Mesendoderm (in vitro differentiated cells): ENCODE measurements at regions not wholly inside any gene's neighbourhood (a gene's known extent, or its start where the extent isn't known, plus 50 kb on each side); places are given as distances from the start of the nearest gene placed in this dataset.

Experiments
- DNase-seq: peaks from one replicate; pipeline ENCODE4 v3.0.0; 2013
- H2AK5ac ChIP-seq: 2 replicates; pipeline ENCODE4 v1.6.1; 2013; ENCODE audit warnings: low read length, inconsistent platforms
- H2BK120ac ChIP-seq: 2 replicates; pipeline ENCODE4 v1.6.1; 2013; ENCODE audit warnings: low read depth, mild to moderate bottlenecking, low read length, moderate library complexity, mixed read lengths
- H2BK15ac ChIP-seq: replicated peaks from 2 replicates; pipeline ENCODE4 v1.6.1; 2013; ENCODE audit warnings: low read depth, mild to moderate bottlenecking, moderate library complexity
- H2BK5ac ChIP-seq: 2 replicates; pipeline ENCODE4 v1.6.1; 2013; ENCODE audit warnings: low read length, inconsistent platforms
- H3K18ac ChIP-seq: 2 replicates; pipeline ENCODE4 v1.6.1; 2013; ENCODE audit warnings: mild to moderate bottlenecking, low read length, mixed read lengths
- H3K23ac ChIP-seq: one replicate; pipeline ENCODE4 v1.6.1; 2013; ENCODE audit warnings: low read length
- H3K27ac ChIP-seq: 2 replicates; pipeline ENCODE4 v1.5.1; 2013; ENCODE audit warnings: low read depth, mild to moderate bottlenecking, inconsistent platforms, low read length, moderate library complexity
- H3K27me3 ChIP-seq: 2 replicates; pipeline ENCODE4 v1.6.1; 2013; ENCODE audit warnings: low read length, control low read depth, mild to moderate bottlenecking, inconsistent platforms; ENCODE audit not compliant: insufficient read depth, poor library complexity
- H3K36me3 ChIP-seq: 2 replicates; pipeline ENCODE4 v1.6.1; 2013; ENCODE audit warnings: low read length, inconsistent platforms; ENCODE audit not compliant: control insufficient read depth, insufficient read depth
- H3K4ac ChIP-seq: one replicate; pipeline ENCODE4 v1.6.1; 2013; ENCODE audit warnings: low read depth, mild to moderate bottlenecking, low read length, moderate library complexity
- H3K4me1 ChIP-seq: 2 replicates; pipeline ENCODE4 v1.6.1; 2013; ENCODE audit warnings: low read depth, low read length, inconsistent platforms; ENCODE audit not compliant: control insufficient read depth
- H3K4me2 ChIP-seq: 2 replicates; pipeline ENCODE4 v1.6.1; 2013; ENCODE audit warnings: low read length
- H3K4me3 ChIP-seq: 2 replicates; pipeline ENCODE4 v1.5.1; 2013; ENCODE audit warnings: mild to moderate bottlenecking, low read length
- H3K56ac ChIP-seq: one replicate; pipeline ENCODE4 v1.6.1; 2013; ENCODE audit warnings: low read length
- H3K79me1 ChIP-seq: 2 replicates; pipeline ENCODE4 v1.6.1; 2013; ENCODE audit warnings: low read length, inconsistent platforms
- H3K79me2 ChIP-seq: 2 replicates; pipeline ENCODE4 v1.6.1; 2013; ENCODE audit warnings: mild to moderate bottlenecking, low read length; ENCODE audit not compliant: control insufficient read depth, insufficient read depth
- H3K9ac ChIP-seq: 2 replicates; pipeline ENCODE4 v1.6.1; 2013; ENCODE audit warnings: low read length, inconsistent platforms
- H4K5ac ChIP-seq: one replicate; pipeline ENCODE4 v1.6.1; 2013; ENCODE audit warnings: low read length
- H4K8ac ChIP-seq: one replicate; pipeline ENCODE4 v1.6.1; 2013; ENCODE audit warnings: low read depth, mild to moderate bottlenecking, control low read depth, low read length, moderate library complexity
- WGBS: extraction: QIAGEN DNeasy Blood & Tissue Kit; methylation state at CpG from one replicate; pipeline ENCODE4 v1.1.7; 2013; ENCODE audit warnings: low lambda C conversion rate, missing lambda C conversion rate; ENCODE audit not compliant: insufficient coverage; ENCODE audit errors: extremely low coverage; 5-methylcytosine and 5-hydroxymethylcytosine counted together

GRCh38 chr7:19488056-19488455, 220.8 kb downstream of the POLR1F start:
- Histone ChIP-seq H3K4ac (no peak overlapping the region), H3K4me3 (no peak overlapping the region)

DNA sequence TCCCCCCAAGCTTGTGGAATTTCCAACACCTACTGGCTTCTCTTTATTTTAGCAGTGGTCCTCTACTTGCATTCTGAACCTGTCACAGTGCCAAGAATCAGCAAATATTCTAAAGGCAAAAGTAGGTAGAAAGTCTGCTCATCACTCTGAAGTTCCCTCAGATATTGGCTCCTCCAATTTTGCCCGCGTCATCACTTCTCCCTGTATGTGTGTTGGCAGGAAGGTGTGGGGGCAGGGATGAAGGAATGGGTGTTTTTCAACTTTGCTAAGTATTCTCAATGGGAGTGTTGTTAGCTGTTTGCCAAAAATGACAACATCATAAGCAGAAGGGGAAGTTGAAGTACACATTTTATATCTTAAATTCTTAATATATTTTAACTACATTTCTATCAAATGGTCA, 226.2 kb downstream of the POLR1F start:
- DNase-seq = peak; percentile 6
- no peak overlapping the region for H3K4me3 ChIP-seq
- H2BK5ac ChIP-seq = no peak overlapping the region
- H3K4me2 ChIP-seq = no peak overlapping the region
- no peak overlapping the region for H3K9ac ChIP-seq
- H4K5ac ChIP-seq = no peak overlapping the region
- no peaks in the 10 kb centered on the region for H3K36me3 ChIP-seq
- no peaks in the 10 kb centered on the region for H3K79me2 ChIP-seq
- H3K23ac ChIP-seq = no peak overlapping the region
- no peak overlapping the region for H3K18ac ChIP-seq
- no peak overlapping the region for H3K4ac ChIP-seq
- H3K27ac ChIP-seq = no peak overlapping the region
- H3K4me1 ChIP-seq = no peaks in the 10 kb centered on the region
- H2AK5ac ChIP-seq = no peak overlapping the region
- H3K56ac ChIP-seq = no peak overlapping the region
- H4K8ac ChIP-seq = no peak overlapping the region
- no peaks in the 10 kb centered on the region for H3K79me1 ChIP-seq
- H2BK15ac ChIP-seq = no peak overlapping the region
- no CpG with 5 or more reads among the region's 2 CpGs for WGBS
- no peaks in the 10 kb centered on the region for H3K27me3 ChIP-seq
- no peak overlapping the region for H2BK120ac ChIP-seq

More at GRCh38 chr7:19488056-19488455, 220.8 kb downstream of the POLR1F start:
- H3K4me1 ChIP-seq = no peaks in the 10 kb centered on the region
- H3K23ac ChIP-seq = no peak overlapping the region
- no peak overlapping the region for H3K4me2 ChIP-seq
- no peaks in the 10 kb centered on the region for H3K36me3 ChIP-seq
- no peak overlapping the region for H3K18ac ChIP-seq
- no peaks in the 10 kb centered on the region for H3K79me1 ChIP-seq
- no peak overlapping the region for H3K56ac ChIP-seq
- H2AK5ac ChIP-seq = no peak overlapping the region
- no peak overlapping the region for H4K8ac ChIP-seq
- no peaks in the 10 kb centered on the region for H3K27me3 ChIP-seq
- no peak overlapping the region for H2BK15ac ChIP-seq
- no peak overlapping the region for H3K9ac ChIP-seq
- H2BK120ac ChIP-seq = no peak overlapping the region
- no CpG with 5 or more reads among the region's 2 CpGs for WGBS
- DNase-seq = no peak
- H2BK5ac ChIP-seq = no peak overlapping the region
- no peak overlapping the region for H4K5ac ChIP-seq
- no peaks in the 10 kb centered on the region for H3K79me2 ChIP-seq
- no peak overlapping the region for H3K27ac ChIP-seq

GRCh38 chr7:19480383-19480782, 228.5 kb downstream of the POLR1F start:
- Histone ChIP-seq H3K27me3 (no peaks in the 10 kb centered on the region), H3K4ac (no peak overlapping the region), H3K79me2 (no peaks in the 10 kb centered on the region), H2AK5ac (no peak overlapping the region), H3K27ac (no peak overlapping the region), H3K9ac (no peak overlapping the region), H2BK15ac (no peak overlapping the region), H4K5ac (no peak overlapping the region), H3K56ac (no peak overlapping the region), H2BK5ac (no peak overlapping the region), H3K23ac (no peak overlapping the region), H2BK120ac (no peak overlapping the region), H3K18ac (no peak overlapping the region), H3K4me2 (no peak overlapping the region), H3K4me3 (no peak overlapping the region), H3K4me1 (no peaks in the 10 kb centered on the region), H4K8ac (no peak overlapping the region), H3K36me3 (no peaks in the 10 kb centered on the region), H3K79me1 (no peaks in the 10 kb centered on the region)
- no peak for DNase-seq
- WGBS = no CpG with 5 or more reads among the region's 3 CpGs

GRCh38 chr7:19470031-19470430, 238.8 kb downstream of the POLR1F start:
- no peak for DNase-seq
- no CpG with 5 or more reads among the region's 3 CpGs for WGBS
- Histone ChIP-seq H3K4me3 (no peak overlapping the region), H3K27ac (no peak overlapping the region), H3K9ac (no peak overlapping the region), H3K4me1 (no peaks in the 10 kb centered on the region), H3K79me1 (no peaks in the 10 kb centered on the region), H4K8ac (no peak overlapping the region), H3K56ac (no peak overlapping the region), H3K4me2 (no peak overlapping the region), H3K79me2 (no peaks in the 10 kb centered on the region), H3K27me3 (no peaks in the 10 kb centered on the region), H2AK5ac (no peak overlapping the region), H3K18ac (no peak overlapping the region), H3K4ac (no peak overlapping the region), H3K23ac (no peak overlapping the region), H2BK15ac (no peak overlapping the region), H4K5ac (no peak overlapping the region), H3K36me3 (no peaks in the 10 kb centered on the region), H2BK5ac (no peak overlapping the region), H2BK120ac (no peak overlapping the region)

GRCh38 chr7:19465861-19466260, 243.0 kb downstream of the POLR1F start:
- no CpG with 5 or more reads among the region's 3 CpGs for WGBS
- no peaks in the 10 kb centered on the region for H3K4me1 ChIP-seq

DNA sequence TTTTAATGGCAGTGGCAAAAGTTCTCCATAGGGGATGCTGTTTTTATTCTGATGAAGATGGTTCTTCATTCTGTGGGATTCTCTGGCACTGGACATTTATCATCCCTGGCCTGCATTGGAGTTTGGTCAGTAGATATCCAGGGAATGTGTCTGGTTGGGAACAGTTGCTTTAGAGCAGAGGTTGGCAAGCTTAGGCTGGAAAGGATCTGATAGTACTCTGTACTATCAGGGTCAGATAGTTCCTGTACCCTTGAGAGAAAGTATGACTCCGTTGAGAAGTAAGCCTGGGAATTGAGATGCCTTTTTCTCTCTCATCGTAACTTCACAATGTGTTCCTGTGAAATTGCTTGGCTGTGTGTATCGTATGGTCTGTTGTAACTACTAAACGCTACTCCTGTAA, 244.1 kb downstream of the POLR1F start:
- no peaks in the 10 kb centered on the region for H3K79me1 ChIP-seq
- no peak overlapping the region for H3K27ac ChIP-seq
- no peak overlapping the region for H4K8ac ChIP-seq
- WGBS = no CpG with 5 or more reads among the region's 4 CpGs
- no peak overlapping the region for H3K56ac ChIP-seq
- no peaks in the 10 kb centered on the region for H3K27me3 ChIP-seq
- no peak overlapping the region for H3K4me3 ChIP-seq
- H3K36me3 ChIP-seq = no peaks in the 10 kb centered on the region
- H3K4ac ChIP-seq = no peak overlapping the region
- H2BK120ac ChIP-seq = no peak overlapping the region
- no peak overlapping the region for H2BK5ac ChIP-seq
- H3K18ac ChIP-seq = no peak overlapping the region
- no peaks in the 10 kb centered on the region for H3K79me2 ChIP-seq
- no peaks in the 10 kb centered on the region for H3K4me1 ChIP-seq
- no peak overlapping the region for H3K4me2 ChIP-seq
- no peak for DNase-seq
- no peak overlapping the region for H2BK15ac ChIP-seq
- no peak overlapping the region for H3K23ac ChIP-seq
- no peak overlapping the region for H3K9ac ChIP-seq
- H4K5ac ChIP-seq = no peak overlapping the region
- H2AK5ac ChIP-seq = no peak overlapping the region

More at GRCh38 chr7:19465861-19466260, 243.0 kb downstream of the POLR1F start:
- Histone ChIP-seq H3K27ac (no peak overlapping the region), H3K23ac (no peak overlapping the region), H3K79me2 (no peaks in the 10 kb centered on the region), H2BK5ac (no peak overlapping the region), H3K79me1 (no peaks in the 10 kb centered on the region), H2AK5ac (no peak overlapping the region), H3K4ac (no peak overlapping the region), H3K56ac (no peak overlapping the region), H3K27me3 (no peaks in the 10 kb centered on the region), H3K4me2 (no peak overlapping the region), H3K4me3 (no peak overlapping the region), H3K18ac (no peak overlapping the region), H2BK120ac (no peak overlapping the region), H4K5ac (no peak overlapping the region), H2BK15ac (no peak overlapping the region), H3K9ac (no peak overlapping the region), H3K36me3 (no peaks in the 10 kb centered on the region), H4K8ac (no peak overlapping the region)
- DNase-seq = no peak
